ENCODE measurements at regions not wholly inside any gene's neighbourhood (a gene's known extent, or its start where the extent isn't known, plus 50 kb on each side); places are given as distances from the start of the nearest gene placed in this dataset.

DNA sequence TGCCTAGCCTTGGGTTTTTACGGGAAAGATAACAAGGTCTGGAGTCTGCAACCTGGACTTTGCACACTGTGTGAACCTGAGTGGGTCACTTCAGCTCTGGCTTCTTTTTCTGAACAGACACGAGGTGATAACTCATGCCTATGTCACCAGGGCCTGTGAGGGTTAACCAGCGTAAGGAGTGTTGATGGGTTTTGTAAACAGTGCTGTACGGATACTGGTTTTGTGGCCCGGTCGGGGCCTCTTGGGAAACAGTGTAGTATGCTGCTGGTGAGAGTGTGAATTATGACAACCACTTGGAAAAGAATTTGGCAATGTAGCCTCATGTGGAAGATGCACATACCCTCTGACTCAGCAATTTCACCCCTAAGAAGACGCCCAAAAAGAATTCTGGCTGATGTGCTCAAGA is 266.8 kb downstream of the MN1 start:
- TF ChIP-seq, protein P1, sequence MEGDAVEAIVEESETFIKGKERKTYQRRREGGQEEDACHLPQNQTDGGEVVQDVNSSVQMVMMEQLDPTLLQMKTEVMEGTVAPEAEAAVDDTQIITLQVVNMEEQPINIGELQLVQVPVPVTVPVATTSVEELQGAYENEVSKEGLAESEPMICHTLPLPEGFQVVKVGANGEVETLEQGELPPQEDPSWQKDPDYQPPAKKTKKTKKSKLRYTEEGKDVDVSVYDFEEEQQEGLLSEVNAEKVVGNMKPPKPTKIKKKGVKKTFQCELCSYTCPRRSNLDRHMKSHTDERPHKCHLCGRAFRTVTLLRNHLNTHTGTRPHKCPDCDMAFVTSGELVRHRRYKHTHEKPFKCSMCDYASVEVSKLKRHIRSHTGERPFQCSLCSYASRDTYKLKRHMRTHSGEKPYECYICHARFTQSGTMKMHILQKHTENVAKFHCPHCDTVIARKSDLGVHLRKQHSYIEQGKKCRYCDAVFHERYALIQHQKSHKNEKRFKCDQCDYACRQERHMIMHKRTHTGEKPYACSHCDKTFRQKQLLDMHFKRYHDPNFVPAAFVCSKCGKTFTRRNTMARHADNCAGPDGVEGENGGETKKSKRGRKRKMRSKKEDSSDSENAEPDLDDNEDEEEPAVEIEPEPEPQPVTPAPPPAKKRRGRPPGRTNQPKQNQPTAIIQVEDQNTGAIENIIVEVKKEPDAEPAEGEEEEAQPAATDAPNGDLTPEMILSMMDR (IDR thresholded peaks at IDR 0.05; ENCODE audit: control extremely low read depth in 1 of 3, insufficient read depth in 1 of 3, low read depth in 1 of 3, low read length in 3 of 3) = no peak
- TF ChIP-seq CREB1 (IDR thresholded peaks at IDR 0.05) = no peak
- no peak for TF ChIP-seq POLR2AphosphoS5 (IDR thresholded peaks at IDR 0.05; ENCODE audit: low read depth, low read length)
- TF ChIP-seq FOSL1 (IDR thresholded peaks at IDR 0.05; ENCODE audit: insufficient read depth, low read depth, low read length) = no peak
- no peak for TF ChIP-seq POLR2A (IDR thresholded peaks at IDR 0.05; ENCODE audit: control extremely low read depth in 1 of 2, low read depth in 2 of 2, low read length in 2 of 2)
- no peak for TF ChIP-seq CHD2 (IDR thresholded peaks at IDR 0.05; ENCODE audit: low read length)

Measured in H1 (cell line).